ENCODE measurements at regions not wholly inside any gene's neighbourhood (a gene's known extent, or its start where the extent isn't known, plus 50 kb on each side); places are given as distances from the start of the nearest gene placed in this dataset.

GRCh38 chr2:195606179-195606578 lies 50.8 kb upstream of the SLC39A10 start:
- no peak for ATAC-seq
- DNase-seq (ENCODE audit: low spot score) = no peak

GRCh38 chr2:195604706-195605105 lies 52.3 kb upstream of the SLC39A10 start:
- no peak for DNase-seq (ENCODE audit: low spot score)
- no peak for ATAC-seq

- ATAC-seq (no peak), DNase-seq (ENCODE audit: low spot score) (no peak)
Measured at GRCh38 chr2:195603998-195604397, 53.0 kb upstream of the SLC39A10 start.

GRCh38 chr2:195603408-195603807 lies 53.6 kb upstream of the SLC39A10 start:
- DNase-seq (ENCODE audit: low spot score) (no peak), ATAC-seq (no peak)

GRCh38 chr2:195602687-195603086 lies 54.3 kb upstream of the SLC39A10 start:
- DNase-seq (ENCODE audit: low spot score) = no peak
- no peak for ATAC-seq

DNA sequence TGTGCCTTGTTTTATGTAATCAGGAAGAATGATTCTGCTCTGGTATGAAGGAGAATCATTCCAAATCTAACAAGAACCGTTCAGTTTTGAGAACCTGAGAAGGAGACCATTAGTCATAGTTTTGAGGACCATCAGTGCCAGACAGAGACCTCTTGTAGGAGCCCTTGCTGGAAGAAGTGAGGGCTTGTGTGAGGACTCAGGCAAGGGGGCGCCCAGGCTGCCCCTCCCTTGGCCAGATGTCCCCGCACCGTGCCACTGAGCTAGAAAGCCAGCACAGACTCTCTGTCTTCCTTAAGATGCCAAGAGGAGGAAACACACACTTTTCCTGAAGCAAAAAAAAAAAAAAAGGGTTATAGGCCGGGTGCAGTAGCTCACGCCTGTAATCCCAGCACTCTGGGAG lies 55.7 kb upstream of the SLC39A10 start:
- DNase-seq (ENCODE audit: low spot score) (no peak), ATAC-seq (no peak)

- DNase-seq (ENCODE audit: low spot score) (no peak), ATAC-seq (no peak)
Measured at GRCh38 chr2:195600778-195601177, 56.2 kb upstream of the SLC39A10 start.

DNA sequence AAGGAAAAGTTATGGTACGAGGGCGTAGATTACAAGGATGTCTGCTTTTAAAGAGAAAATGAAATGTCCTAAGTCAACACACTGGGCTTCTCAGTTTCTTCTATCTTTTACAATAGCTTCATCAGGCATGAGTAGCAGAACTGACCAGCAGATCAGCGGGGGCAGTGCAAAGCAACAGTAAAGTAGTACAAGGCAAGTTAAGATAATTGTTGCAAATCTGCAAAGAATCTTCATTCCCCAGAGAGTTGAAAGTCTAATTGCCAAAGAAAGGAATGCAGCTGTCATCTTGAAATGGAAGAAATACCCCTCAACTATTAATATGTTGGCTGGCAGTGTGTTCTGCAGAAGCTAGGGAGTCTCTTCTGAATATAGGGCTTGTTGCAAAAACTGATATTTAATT lies 60.2 kb upstream of the SLC39A10 start:
- DNase-seq (ENCODE audit: low spot score) = no peak
- ATAC-seq = no peak

DNA sequence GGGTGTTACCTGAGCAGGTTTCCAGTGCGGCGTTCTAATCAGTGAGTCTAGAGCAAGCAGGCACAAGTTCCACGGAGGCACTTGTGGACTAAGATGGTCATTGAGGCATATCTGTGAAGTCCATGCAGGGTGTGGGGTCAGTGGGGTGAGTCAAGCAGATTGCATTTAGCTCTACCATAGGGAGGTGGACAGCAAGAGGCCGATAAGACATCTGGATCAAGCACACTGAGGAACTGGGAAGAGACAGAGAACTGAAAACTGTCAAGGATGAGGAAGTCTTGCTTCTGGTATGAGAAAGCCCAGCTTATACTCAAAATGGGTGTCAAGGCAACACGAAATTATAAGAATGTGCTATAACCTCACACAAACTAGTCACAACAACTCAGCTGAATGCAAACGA lies 61.2 kb upstream of the SLC39A10 start:
- ATAC-seq (peak; percentile 6), DNase-seq (ENCODE audit: low spot score) (no peak)

- DNase-seq (ENCODE audit: low spot score) (no peak), ATAC-seq (peak; percentile 90)
Measured at GRCh38 chr2:195594919-195595694, 61.9 kb upstream of the SLC39A10 start.

GRCh38 chr2:195594248-195594647 lies 62.8 kb upstream of the SLC39A10 start:
- peak; percentile 23 for ATAC-seq
- no peak for DNase-seq (ENCODE audit: low spot score)

DNA sequence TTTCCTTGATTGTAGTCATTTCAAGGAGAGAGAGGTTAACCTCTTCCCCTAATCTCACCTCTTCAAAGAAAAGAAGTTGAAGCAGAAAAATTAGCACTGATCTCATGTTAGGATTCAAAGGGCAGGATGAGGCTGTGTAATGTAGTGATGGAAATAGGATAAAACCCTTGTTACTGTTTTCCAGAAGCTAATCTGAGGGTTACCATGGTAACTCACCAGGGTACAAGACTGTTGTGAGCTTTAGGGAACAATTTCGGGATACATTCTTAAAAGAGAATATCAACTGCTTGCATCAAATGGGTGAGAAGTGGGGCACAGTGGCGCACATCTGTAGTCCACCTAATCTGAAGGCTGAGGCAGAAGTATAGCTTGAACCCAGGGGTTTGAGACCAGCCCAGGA lies 64.9 kb upstream of the SLC39A10 start:
- ATAC-seq (no peak), DNase-seq (ENCODE audit: low spot score) (no peak)

- ATAC-seq (peak; percentile 15), DNase-seq (ENCODE audit: low spot score) (no peak)
Measured at GRCh38 chr2:195590861-195591205, 66.2 kb upstream of the SLC39A10 start.

DNA sequence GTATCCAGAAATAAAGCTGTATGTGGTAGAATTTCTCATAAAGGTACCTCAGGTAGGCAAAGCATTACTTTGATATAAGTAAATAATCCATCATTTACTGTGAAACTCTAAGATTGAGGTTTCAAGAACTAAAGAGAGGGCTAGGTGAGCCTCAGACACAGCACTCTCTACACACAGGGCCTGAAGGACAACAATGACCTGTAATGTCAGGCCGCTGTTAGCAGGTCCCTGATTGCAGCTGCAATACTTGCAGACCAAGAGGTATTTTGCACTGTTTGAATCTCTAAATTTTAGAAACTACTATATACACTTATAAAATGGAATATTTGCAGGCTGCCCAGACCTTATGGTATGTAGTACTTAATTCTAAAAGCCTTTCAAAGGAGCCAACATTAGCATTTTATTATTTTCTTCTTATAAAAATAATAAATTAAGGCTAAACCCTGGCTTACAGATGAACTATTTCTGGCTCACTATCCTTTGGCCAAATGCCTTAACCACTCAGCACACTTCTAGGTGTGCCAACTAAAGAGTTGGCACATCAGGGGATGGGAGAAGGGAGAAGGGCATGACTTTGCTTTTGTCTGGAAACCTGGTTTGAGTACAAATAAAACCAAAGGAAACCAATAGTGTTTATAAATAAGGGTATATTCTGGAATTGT lies 66.7 kb upstream of the SLC39A10 start:
- DNase-seq (ENCODE audit: low spot score) (no peak), ATAC-seq (peak; percentile 85)

GRCh38 chr2:195587966-195588365 lies 69.1 kb upstream of the SLC39A10 start:
- DNase-seq (ENCODE audit: low spot score) = no peak
- no peak for ATAC-seq

- no peak for ATAC-seq
Measured at GRCh38 chr2:195586062-195586714, 70.8 kb upstream of the SLC39A10 start.

DNA sequence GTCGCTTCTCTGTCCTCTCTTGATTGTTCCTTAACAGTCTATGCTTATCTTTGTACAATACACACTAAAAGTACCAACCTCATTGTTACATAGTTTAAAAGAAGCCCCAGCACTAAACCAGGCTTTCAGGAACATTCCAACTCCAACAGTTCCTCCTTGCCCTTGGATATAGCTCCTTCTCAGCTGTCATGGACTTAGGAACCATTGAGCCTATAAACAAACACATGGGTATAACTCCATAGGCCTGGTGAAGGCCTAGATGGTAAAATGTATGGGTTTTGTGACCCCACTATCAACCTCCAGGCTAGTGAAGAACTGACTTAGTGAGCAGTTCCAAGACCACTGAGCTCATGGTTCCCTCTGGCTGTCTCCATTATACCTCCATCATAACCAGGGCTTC lies 74.8 kb upstream of the SLC39A10 start:
- no peak for ATAC-seq
- DNase-seq (ENCODE audit: low spot score) = no peak

More at GRCh38 chr2:195586062-195586714, 70.8 kb upstream of the SLC39A10 start:
- DNase-seq (ENCODE audit: low spot score) = no peak

- no peak for ATAC-seq
- DNase-seq (ENCODE audit: low spot score) = no peak
Measured at GRCh38 chr2:195579776-195580555, 77.1 kb upstream of the SLC39A10 start.

GRCh38 chr2:195575879-195576401 lies 81.1 kb upstream of the SLC39A10 start:
- peak; percentile 86 for ATAC-seq
- no peak for DNase-seq (ENCODE audit: low spot score)

DNA sequence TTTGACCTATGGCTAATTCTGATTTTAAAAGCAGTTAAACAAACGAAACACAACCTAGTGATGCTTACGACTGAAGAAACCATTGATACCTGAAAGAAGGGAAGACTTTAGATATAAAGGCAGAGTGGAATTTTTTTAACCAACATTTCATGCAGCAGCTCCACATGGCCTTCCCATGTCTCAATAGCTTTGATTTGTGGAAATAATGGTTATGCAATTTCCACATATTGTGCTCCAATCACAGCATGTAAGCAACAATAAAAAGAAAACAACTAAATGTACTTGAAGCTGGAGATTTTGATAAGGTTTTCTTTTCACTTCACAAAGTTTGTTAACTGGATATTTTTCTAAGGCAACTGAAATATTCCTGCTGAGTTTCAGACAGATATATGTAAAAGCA lies 82.0 kb upstream of the SLC39A10 start:
- ATAC-seq = no peak

GRCh38 chr2:195574312-195574711 lies 82.7 kb upstream of the SLC39A10 start:
- ATAC-seq (no peak), DNase-seq (ENCODE audit: low spot score) (no peak)

More for the DNA sequence above, 82.0 kb upstream of the SLC39A10 start:
- DNase-seq (ENCODE audit: low spot score) = no peak
